GM23338 (cell line): ENCODE measurements at regions not wholly inside any gene's neighbourhood (a gene's known extent, or its start where the extent isn't known, plus 50 kb on each side); places are given as distances from the start of the nearest gene placed in this dataset.

Experiments used
- ATAC-seq: fragments of 200-7000 bp; cut with Tn5 transposase; 3 replicates; pipeline ENCODE4 v1.9.1; 2020
- DNase-seq: peaks from one replicate; pipeline ENCODE4 v3.0.0-alpha.2; 2015; ENCODE audit warnings: low spot score
- H2AFZ ChIP-seq: fragments of 200-600 bp; sonication (generic); 2 replicates; pipeline ENCODE4 v1.8.0; 2016; ENCODE audit warnings: antibody characterized with exemption, mild to moderate bottlenecking, moderate library complexity
- H3F3A ChIP-seq: fragments of 200-600 bp; sonication (generic); replicated peaks from 2 replicates; pipeline ENCODE4 v1.8.0; 2017; ENCODE audit warnings: antibody characterized with exemption, mixed run types, low read depth
- H3K27ac ChIP-seq: fragments of 200-600 bp; sonication (generic); 2 replicates; pipeline ENCODE4 v1.6.1; 2016; ENCODE audit warnings: low read depth
- H3K27me3 ChIP-seq: fragments of 200-600 bp; sonication (generic); 2 replicates; pipeline ENCODE4 v1.8.0; 2016; ENCODE audit warnings: mild to moderate bottlenecking, mixed run types, moderate library complexity; ENCODE audit not compliant: insufficient read depth
- H3K36me3 ChIP-seq: fragments of 200-600 bp; sonication (generic); 2 replicates; pipeline ENCODE4 v1.8.0; 2016; ENCODE audit warnings: mild to moderate bottlenecking; ENCODE audit not compliant: insufficient read depth
- H3K4me1 ChIP-seq: fragments of 200-600 bp; sonication (generic); 2 replicates; pipeline ENCODE4 v1.8.0; 2016; ENCODE audit warnings: mild to moderate bottlenecking, moderate library complexity; ENCODE audit not compliant: insufficient read depth
- H3K4me2 ChIP-seq: fragments of 200-600 bp; sonication (generic); 2 replicates; pipeline ENCODE4 v1.7.1; 2017; ENCODE audit warnings: mixed run types
- H3K4me3 ChIP-seq: fragments of 200-600 bp; sonication (generic); 2 replicates; pipeline ENCODE4 v1.6.1; 2016; ENCODE audit warnings: mixed run types
- H3K79me2 ChIP-seq: fragments of 200-600 bp; sonication (generic); replicated peaks from 2 replicates; pipeline ENCODE4 v1.8.0; 2017; ENCODE audit warnings: mild to moderate bottlenecking; ENCODE audit not compliant: insufficient read depth
- H3K9me2 ChIP-seq: fragments of 200-600 bp; sonication (generic); 2 replicates; pipeline ENCODE4 v1.8.0; 2017; ENCODE audit not compliant: insufficient read depth
- H4K20me1 ChIP-seq: fragments of 200-600 bp; sonication (generic); replicated peaks from 2 replicates; pipeline ENCODE4 v1.8.0; 2017; ENCODE audit warnings: mild to moderate bottlenecking; ENCODE audit not compliant: insufficient read depth
- H3K27ac Mint-ChIP-seq: 2 replicates; pipeline ENCODE4 v1.8.0; 2020; ENCODE audit warnings: inconsistent platforms, mild to moderate bottlenecking, moderate library complexity, mixed read lengths
- H3K27me3 Mint-ChIP-seq: 3 replicates; pipeline ENCODE4 v1.8.0; 2022; ENCODE audit warnings: low read depth, mild to moderate bottlenecking, moderate library complexity, mixed read lengths, inconsistent platforms; ENCODE audit not compliant: insufficient read depth, poor library complexity
- H3K36me3 Mint-ChIP-seq: 3 replicates; pipeline ENCODE4 v1.8.0; 2021; ENCODE audit warnings: low read depth, mild to moderate bottlenecking, inconsistent platforms, moderate library complexity, mixed read lengths
- H3K4me1 Mint-ChIP-seq: 3 replicates; pipeline ENCODE4 v1.8.0; 2020; ENCODE audit warnings: mild to moderate bottlenecking, inconsistent platforms, mixed read lengths
- H3K4me3 Mint-ChIP-seq: 3 replicates; pipeline ENCODE4 v1.8.0; 2021; ENCODE audit warnings: moderate library complexity, mild to moderate bottlenecking, inconsistent platforms, mixed read lengths
- H3K9me3 Mint-ChIP-seq: 3 replicates; pipeline ENCODE4 v1.8.0; 2020; ENCODE audit warnings: moderate library complexity, mild to moderate bottlenecking, inconsistent platforms, mixed read lengths
- CREB1 ChIP-seq: fragments of 250-450 bp; sonication (Bioruptor Pico); IDR thresholded peaks from 2 replicates; pipeline ENCODE4 v1.5.0; 2020; ENCODE audit warnings: low read depth, mild to moderate bottlenecking, moderate library complexity
- CTCF ChIP-seq, 2 experiments: fragments of 200-600 bp in 1 of 2; sonication (generic) in 1 of 2; conservative IDR thresholded peaks; 2 replicates each; pipeline versions ENCODE4 v1.5.1 to v1.6.1; 2016 to 2017; ENCODE audit warnings: antibody characterized with exemption in 2 of 2, low read depth in 2 of 2, mild to moderate bottlenecking in 2 of 2, moderate library complexity in 1 of 2
- ETS1 ChIP-seq: IDR thresholded peaks from 2 replicates; pipeline ENCODE4 v1.6.1; 2016; ENCODE audit warnings: antibody characterized with exemption
- EZH2 ChIP-seq: fragments of 200-600 bp; sonication (generic); IDR thresholded peaks from one replicate; pipeline ENCODE4 v1.8.0; 2017; ENCODE audit warnings: antibody characterized with exemption, mild to moderate bottlenecking, low read depth; ENCODE audit not compliant: unreplicated experiment
- EZH2phosphoT487 ChIP-seq: fragments of 200-600 bp; sonication (generic); IDR thresholded peaks from one replicate; pipeline ENCODE4 v1.8.1; 2018; ENCODE audit warnings: antibody characterized with exemption; ENCODE audit not compliant: unreplicated experiment
- JUNB ChIP-seq: IDR thresholded peaks from one replicate; pipeline ENCODE4 v1.6.1; 2016; ENCODE audit warnings: antibody characterized with exemption; ENCODE audit not compliant: unreplicated experiment
- NANOG ChIP-seq: IDR thresholded peaks from 2 replicates; pipeline ENCODE4 v1.6.1; 2016; ENCODE audit warnings: antibody characterized with exemption, borderline replicate concordance
- POLR2AphosphoS5 ChIP-seq: IDR thresholded peaks from 2 replicates; pipeline ENCODE4 v1.6.1; 2016; ENCODE audit warnings: antibody characterized with exemption, low read depth
- REST ChIP-seq: IDR thresholded peaks from one replicate; pipeline ENCODE4 v1.6.1; 2018; ENCODE audit warnings: antibody characterized with exemption; ENCODE audit not compliant: unreplicated experiment
- STAT1 ChIP-seq: IDR thresholded peaks from one replicate; pipeline ENCODE4 v1.6.1; 2016; ENCODE audit warnings: antibody characterized with exemption; ENCODE audit not compliant: unreplicated experiment
- ZNF114 ChIP-seq: fragments of 250-450 bp; sonication (Bioruptor Pico); IDR thresholded peaks from 2 replicates; pipeline ENCODE4 v1.5.0; 2020; ENCODE audit warnings: mild to moderate bottlenecking, moderate library complexity
- ZNF331 ChIP-seq: fragments of 250-450 bp; sonication (Bioruptor Pico); IDR thresholded peaks from 2 replicates; pipeline ENCODE4 v1.5.0; 2020; ENCODE audit warnings: low read depth, mild to moderate bottlenecking, moderate library complexity
- ZNF462 ChIP-seq: fragments of 250-450 bp; sonication (Bioruptor Pico); IDR thresholded peaks from 2 replicates; pipeline ENCODE4 v1.5.0; 2020; ENCODE audit warnings: mild to moderate bottlenecking, moderate library complexity

GRCh38 chr16:86424985-86425384, 85.3 kb upstream of the FOXF1 start:
- H3K4me3 ChIP-seq = no peak overlapping the region
- Mint-ChIP-seq H3K4me1 (peaks cover 14% of the 10 kb centered on the region; the same call in 2 of the 3 replicates), H3K27me3 (peaks cover 7% of the 10 kb centered on the region), H3K27ac (no peak overlapping the region), H3K36me3 (no peaks in the 10 kb centered on the region; the same call in 2 of the 3 replicates), H3K4me3 (no peak overlapping the region), H3K9me3 (no peaks in the 10 kb centered on the region)
- DNase-seq (no peak), ATAC-seq (no peak)
- no peak overlapping the region for H3K27ac ChIP-seq
- H2AFZ ChIP-seq = no peak overlapping the region
- H3K4me1 ChIP-seq = peaks cover 6% of the 10 kb centered on the region; the same call in 1 of the 2 replicates
- no peaks in the 10 kb centered on the region for H3K9me2 ChIP-seq
- no peak for TF ChIP-seq ZNF331 (CRISPR knock-in tag)
- TF ChIP-seq REST = no peak
- TF ChIP-seq ZNF462 (CRISPR knock-in tag) = no peak
- no peak for TF ChIP-seq EZH2phosphoT487
- TF ChIP-seq CREB1 = no peak
- TF ChIP-seq CTCF (conservative IDR thresholded peaks at IDR 0.05; ENCODE audit: low read depth in 2 of 2) = no peak
- no peak for TF ChIP-seq ETS1
- no peak for TF ChIP-seq EZH2
- no peak for TF ChIP-seq POLR2AphosphoS5
- no peak for TF ChIP-seq NANOG
- TF ChIP-seq STAT1 = no peak
- TF ChIP-seq ZNF114 (CRISPR knock-in tag) = no peak
- no peak for TF ChIP-seq JUNB
- no peak overlapping the region for H3K4me2 ChIP-seq
- H3K79me2 ChIP-seq = no peaks in the 10 kb centered on the region
- no peaks in the 10 kb centered on the region for H3K27me3 ChIP-seq
- no peaks in the 10 kb centered on the region for H3F3A ChIP-seq
- H4K20me1 ChIP-seq = no peaks in the 10 kb centered on the region
- H3K36me3 ChIP-seq = no peaks in the 10 kb centered on the region
